Progenitor cell of endocrine pancreas (in vitro differentiated cells): ENCODE measurements at regions not wholly inside any gene's neighbourhood (a gene's known extent, or its start where the extent isn't known, plus 50 kb on each side); places are given as distances from the start of the nearest gene placed in this dataset.

Experiments used
- DNase-seq: peaks from one replicate; pipeline ENCODE4 v3.0.0; 2021; ENCODE audit warnings: low spot score; ENCODE audit not compliant: unreplicated experiment
- H3K27ac Mint-ChIP-seq: 2 replicates; pipeline ENCODE4 v1.8.0; 2021; ENCODE audit warnings: mild to moderate bottlenecking, moderate library complexity, mixed read lengths
- H3K27me3 Mint-ChIP-seq: 2 replicates; pipeline ENCODE4 v1.8.0; 2021; ENCODE audit warnings: mixed read lengths
- H3K36me3 Mint-ChIP-seq: 2 replicates; pipeline ENCODE4 v1.8.0; 2022; ENCODE audit warnings: mixed read lengths; ENCODE audit not compliant: insufficient read depth
- H3K4me1 Mint-ChIP-seq: 2 replicates; pipeline ENCODE4 v1.8.0; 2021; ENCODE audit warnings: low read depth, mixed read lengths
- H3K4me3 Mint-ChIP-seq: 2 replicates; pipeline ENCODE4 v1.8.0; 2021; ENCODE audit warnings: low read depth, mild to moderate bottlenecking, moderate library complexity, mixed read lengths
- H3K9me3 Mint-ChIP-seq: 2 replicates; pipeline ENCODE4 v1.8.0; 2021; ENCODE audit warnings: low read depth, mixed read lengths
- CTCF ChIP-seq: fragments of 200-600 bp; sonication (generic); IDR thresholded peaks from one replicate; pipeline ENCODE4 v1.5.0; 2021; ENCODE audit warnings: antibody characterized with exemption, mild to moderate bottlenecking; ENCODE audit not compliant: unreplicated experiment

- no peak overlapping the region for H3K4me3 Mint-ChIP-seq
- H3K27ac Mint-ChIP-seq, result no peak overlapping the region
- H3K36me3 Mint-ChIP-seq, result no peaks in the 10 kb centered on the region
- no peaks in the 10 kb centered on the region for H3K9me3 Mint-ChIP-seq
- no peak for DNase-seq
- H3K27me3 Mint-ChIP-seq, result no peaks in the 10 kb centered on the region
- H3K4me1 Mint-ChIP-seq, result no peaks in the 10 kb centered on the region
- no peak for TF ChIP-seq CTCF
These were observed 551.2 kb upstream of the SEL1L start for GRCh38 chr14:82084813-82085212.

GRCh38 chr14:82091097-82091496 lies 557.4 kb upstream of the SEL1L start:
- H3K36me3 Mint-ChIP-seq, result no peaks in the 10 kb centered on the region
- H3K27ac Mint-ChIP-seq, result no peak overlapping the region
- no peak overlapping the region for H3K4me3 Mint-ChIP-seq
- TF ChIP-seq CTCF, result no peak
- DNase-seq, result no peak
- no peaks in the 10 kb centered on the region for H3K9me3 Mint-ChIP-seq
- H3K27me3 Mint-ChIP-seq, result no peaks in the 10 kb centered on the region
- H3K4me1 Mint-ChIP-seq, result no peaks in the 10 kb centered on the region

- H3K4me3 Mint-ChIP-seq, result no peak overlapping the region
- no peaks in the 10 kb centered on the region for H3K27me3 Mint-ChIP-seq
- H3K9me3 Mint-ChIP-seq, result no peaks in the 10 kb centered on the region
- no peaks in the 10 kb centered on the region for H3K4me1 Mint-ChIP-seq
- DNase-seq, result no peak
- no peak for TF ChIP-seq CTCF
- no peaks in the 10 kb centered on the region for H3K36me3 Mint-ChIP-seq
- no peak overlapping the region for H3K27ac Mint-ChIP-seq
These were observed 561.2 kb upstream of the SEL1L start for GRCh38 chr14:82094829-82095345.

- H3K4me3 Mint-ChIP-seq, result no peak overlapping the region
- no peaks in the 10 kb centered on the region for H3K27me3 Mint-ChIP-seq
- no peaks in the 10 kb centered on the region for H3K4me1 Mint-ChIP-seq
- no peak for TF ChIP-seq CTCF
- no peaks in the 10 kb centered on the region for H3K9me3 Mint-ChIP-seq
- H3K36me3 Mint-ChIP-seq, result no peaks in the 10 kb centered on the region
- no peak for DNase-seq
- no peak overlapping the region for H3K27ac Mint-ChIP-seq
These were observed 570.4 kb upstream of the SEL1L start for GRCh38 chr14:82104013-82104412.

GRCh38 chr14:82112210-82112839 lies 578.7 kb upstream of the SEL1L start:
- Mint-ChIP-seq H3K36me3 (no peaks in the 10 kb centered on the region), H3K27me3 (no peaks in the 10 kb centered on the region), H3K27ac (no peak overlapping the region), H3K4me3 (no peak overlapping the region), H3K9me3 (peaks cover 2% of the 10 kb centered on the region), H3K4me1 (peaks cover 4% of the 10 kb centered on the region)
- TF ChIP-seq CTCF, result no peak
- DNase-seq, result no peak
